WTC11 (cell line): ENCODE measurements at regions not wholly inside any gene's neighbourhood (a gene's known extent, or its start where the extent isn't known, plus 50 kb on each side); places are given as distances from the start of the nearest gene placed in this dataset.

Source experiments
- ATAC-seq: fragments of 200-7000 bp; cut with Tn5 transposase; 2 replicates; pipeline ENCODE4 v1.10.0; 2021; ENCODE audit warnings: mild to moderate bottlenecking, moderate library complexity
- CTCF ChIA-PET: fragments of 300-600 bp; sonication (Branson Sonifier 250); formaldehyde crosslinking; loops from one replicate; lab custom pipeline; 2021; ENCODE audit warnings: antibody characterized with exemption; lab: Charles Lee
- POLR2A ChIA-PET: fragments of 350-600 bp; sonication (Branson Sonifier 250); formaldehyde crosslinking; loops from one replicate; lab custom pipeline; 2021; ENCODE audit warnings: antibody characterized with exemption; lab: Charles Lee
- DNase-seq: peaks from one replicate; pipeline ENCODE4 v3.0.0; 2021; ENCODE audit warnings: low spot score
- H3K27ac Mint-ChIP-seq: 2 replicates; pipeline ENCODE4 v1.8.0; 2021; ENCODE audit warnings: mixed read lengths
- H3K27me3 Mint-ChIP-seq: 2 replicates; pipeline ENCODE4 v1.8.0; 2021; ENCODE audit warnings: low read depth, mild to moderate bottlenecking, moderate library complexity, mixed read lengths
- H3K36me3 Mint-ChIP-seq: 2 replicates; pipeline ENCODE4 v1.8.0; 2021; ENCODE audit warnings: mixed read lengths
- H3K4me1 Mint-ChIP-seq: 2 replicates; pipeline ENCODE4 v1.8.0; 2022; ENCODE audit warnings: mixed read lengths
- H3K4me3 Mint-ChIP-seq: 2 replicates; pipeline ENCODE4 v1.8.0; 2021; ENCODE audit warnings: mild to moderate bottlenecking, moderate library complexity, mixed read lengths
- H3K9me3 Mint-ChIP-seq: 2 replicates; pipeline ENCODE4 v1.8.0; 2021; ENCODE audit warnings: mixed read lengths
- AR ChIP-seq: fragments of 250-450 bp; sonication (Bioruptor Pico); IDR thresholded peaks from 2 replicates; pipeline ENCODE4 v1.9.0; 2021; ENCODE audit warnings: mild to moderate bottlenecking
- ATF2 ChIP-seq: sonication (generic); formaldehyde crosslinking; IDR thresholded peaks from 2 replicates; pipeline ENCODE4 v1.8.1; 2022; ENCODE audit warnings: low read depth, missing genetic modification reagents, borderline replicate concordance
- GRHL2 ChIP-seq: fragments of 250-450 bp; sonication (Bioruptor Pico); IDR thresholded peaks from 2 replicates; pipeline ENCODE4 v1.8.0; 2022; ENCODE audit warnings: mild to moderate bottlenecking, moderate library complexity; ENCODE audit not compliant: insufficient replicate concordance, severe bottlenecking
- IRF2 ChIP-seq: sonication (generic); formaldehyde crosslinking; IDR thresholded peaks from 2 replicates; pipeline ENCODE4 v1.8.0; 2022; ENCODE audit warnings: low read depth, missing genetic modification reagents, borderline replicate concordance
- JAZF1 ChIP-seq: fragments of 250-450 bp; sonication (Bioruptor Pico); IDR thresholded peaks from 2 replicates; pipeline ENCODE4 v1.9.0; 2021; ENCODE audit warnings: moderate library complexity, mild to moderate bottlenecking, inconsistent platforms
- KAT7 ChIP-seq: sonication (generic); formaldehyde crosslinking; IDR thresholded peaks from 2 replicates; pipeline ENCODE4 v1.8.1; 2023; ENCODE audit warnings: missing genetic modification reagents, mild to moderate bottlenecking, borderline replicate concordance
- MAX ChIP-seq: sonication (generic); formaldehyde crosslinking; IDR thresholded peaks from 2 replicates; pipeline ENCODE4 v1.8.0; 2022; ENCODE audit warnings: mild to moderate bottlenecking, missing genetic modification reagents
- TCF7 ChIP-seq: sonication (generic); formaldehyde crosslinking; IDR thresholded peaks from 2 replicates; pipeline ENCODE4 v1.8.0; 2022; ENCODE audit warnings: mild to moderate bottlenecking, low read depth, missing genetic modification reagents, moderate library complexity
- ZNF263 ChIP-seq: sonication (generic); formaldehyde crosslinking; IDR thresholded peaks from 2 replicates; pipeline ENCODE4 v1.8.1; 2022; ENCODE audit warnings: low read depth, mild to moderate bottlenecking, moderate library complexity, missing genetic modification reagents
- TF ChIP-seq, protein P1 (sequence below): sonication (generic); formaldehyde crosslinking; IDR thresholded peaks from 2 replicates; pipeline ENCODE4 v1.8.1; 2022; ENCODE audit warnings: low read depth, mild to moderate bottlenecking, moderate library complexity, missing genetic modification reagents, borderline replicate concordance
- TF ChIP-seq, protein P2 (sequence below): fragments of 250-450 bp; sonication (Bioruptor Pico); IDR thresholded peaks from 2 replicates; pipeline ENCODE4 v1.9.0; 2021; ENCODE audit warnings: mild to moderate bottlenecking
- TF ChIP-seq, protein P3 (sequence below): fragments of 250-450 bp; sonication (Bioruptor Pico); conservative IDR thresholded peaks from 2 replicates; pipeline ENCODE4 v1.9.0; 2021; ENCODE audit warnings: mild to moderate bottlenecking
- TF ChIP-seq, protein P4 (sequence below): sonication (generic); formaldehyde crosslinking; IDR thresholded peaks from 2 replicates; pipeline ENCODE4 v1.8.1; 2023; ENCODE audit warnings: mild to moderate bottlenecking, missing genetic modification reagents
- TF ChIP-seq, protein P5 (sequence below): sonication (generic); formaldehyde crosslinking; IDR thresholded peaks from 2 replicates; pipeline ENCODE4 v1.8.1; 2023; ENCODE audit warnings: mild to moderate bottlenecking, moderate library complexity, missing genetic modification reagents
- TF ChIP-seq, protein P6 (sequence below): sonication (generic); formaldehyde crosslinking; IDR thresholded peaks from 2 replicates; pipeline ENCODE4 v1.8.0; 2022; ENCODE audit warnings: missing genetic modification reagents
- TF ChIP-seq, protein P7 (sequence below): sonication (generic); formaldehyde crosslinking; conservative IDR thresholded peaks from 2 replicates; pipeline ENCODE4 v1.8.1; 2022; ENCODE audit warnings: mild to moderate bottlenecking, missing genetic modification reagents

DNA sequence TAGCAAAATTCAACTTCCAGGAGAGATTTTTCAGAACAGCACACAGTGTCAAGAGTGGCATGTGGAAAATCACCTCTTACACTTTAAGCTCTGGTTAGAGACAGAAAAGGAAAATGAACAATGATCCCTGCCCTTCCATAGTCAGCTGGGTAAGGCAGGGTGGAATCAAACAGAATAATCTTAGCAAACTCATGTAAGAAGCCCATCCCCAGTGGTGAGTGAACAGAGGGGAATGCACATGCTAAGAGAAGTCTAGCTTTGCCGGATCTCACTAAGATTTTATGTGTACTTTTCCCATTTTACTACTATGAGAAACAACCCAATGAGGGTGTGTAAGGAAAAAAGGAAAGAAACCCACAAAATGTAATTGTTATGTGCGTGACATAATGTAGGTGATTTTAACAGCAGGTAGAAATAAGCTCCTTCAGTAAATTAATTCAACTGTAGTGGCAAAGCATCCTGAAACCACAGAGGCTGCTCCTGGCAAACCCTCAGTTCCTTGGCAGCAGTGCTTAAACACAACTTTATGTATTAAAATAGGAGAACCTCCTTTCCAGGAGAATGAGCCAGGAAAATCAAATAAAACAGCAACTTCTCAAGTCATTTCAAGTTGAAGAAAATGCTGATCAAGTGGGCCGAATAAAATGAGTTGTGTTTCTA lies 366.0 kb upstream of the TRPC7 start:
- POLR2A ChIA-PET, result no interaction called here
- no peaks in the 10 kb centered on the region for H3K27me3 Mint-ChIP-seq
- H3K4me3 Mint-ChIP-seq, result no peak overlapping the region
- peaks cover 8% of the 10 kb centered on the region for H3K9me3 Mint-ChIP-seq
- TF ChIP-seq TCF7 (CRISPR knock-in tag), result no peak
- TF ChIP-seq, protein P1, sequence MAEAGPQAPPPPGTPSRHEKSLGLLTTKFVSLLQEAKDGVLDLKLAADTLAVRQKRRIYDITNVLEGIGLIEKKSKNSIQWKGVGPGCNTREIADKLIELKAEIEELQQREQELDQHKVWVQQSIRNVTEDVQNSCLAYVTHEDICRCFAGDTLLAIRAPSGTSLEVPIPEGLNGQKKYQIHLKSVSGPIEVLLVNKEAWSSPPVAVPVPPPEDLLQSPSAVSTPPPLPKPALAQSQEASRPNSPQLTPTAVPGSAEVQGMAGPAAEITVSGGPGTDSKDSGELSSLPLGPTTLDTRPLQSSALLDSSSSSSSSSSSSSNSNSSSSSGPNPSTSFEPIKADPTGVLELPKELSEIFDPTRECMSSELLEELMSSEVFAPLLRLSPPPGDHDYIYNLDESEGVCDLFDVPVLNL (CRISPR knock-in tag), result no peak
- TF ChIP-seq KAT7 (CRISPR knock-in tag), result no peak
- TF ChIP-seq AR (CRISPR knock-in tag), result no peak
- TF ChIP-seq, protein P2, sequence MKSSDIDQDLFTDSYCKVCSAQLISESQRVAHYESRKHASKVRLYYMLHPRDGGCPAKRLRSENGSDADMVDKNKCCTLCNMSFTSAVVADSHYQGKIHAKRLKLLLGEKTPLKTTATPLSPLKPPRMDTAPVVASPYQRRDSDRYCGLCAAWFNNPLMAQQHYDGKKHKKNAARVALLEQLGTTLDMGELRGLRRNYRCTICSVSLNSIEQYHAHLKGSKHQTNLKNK (CRISPR knock-in tag), result no peak
- TF ChIP-seq, protein P3, sequence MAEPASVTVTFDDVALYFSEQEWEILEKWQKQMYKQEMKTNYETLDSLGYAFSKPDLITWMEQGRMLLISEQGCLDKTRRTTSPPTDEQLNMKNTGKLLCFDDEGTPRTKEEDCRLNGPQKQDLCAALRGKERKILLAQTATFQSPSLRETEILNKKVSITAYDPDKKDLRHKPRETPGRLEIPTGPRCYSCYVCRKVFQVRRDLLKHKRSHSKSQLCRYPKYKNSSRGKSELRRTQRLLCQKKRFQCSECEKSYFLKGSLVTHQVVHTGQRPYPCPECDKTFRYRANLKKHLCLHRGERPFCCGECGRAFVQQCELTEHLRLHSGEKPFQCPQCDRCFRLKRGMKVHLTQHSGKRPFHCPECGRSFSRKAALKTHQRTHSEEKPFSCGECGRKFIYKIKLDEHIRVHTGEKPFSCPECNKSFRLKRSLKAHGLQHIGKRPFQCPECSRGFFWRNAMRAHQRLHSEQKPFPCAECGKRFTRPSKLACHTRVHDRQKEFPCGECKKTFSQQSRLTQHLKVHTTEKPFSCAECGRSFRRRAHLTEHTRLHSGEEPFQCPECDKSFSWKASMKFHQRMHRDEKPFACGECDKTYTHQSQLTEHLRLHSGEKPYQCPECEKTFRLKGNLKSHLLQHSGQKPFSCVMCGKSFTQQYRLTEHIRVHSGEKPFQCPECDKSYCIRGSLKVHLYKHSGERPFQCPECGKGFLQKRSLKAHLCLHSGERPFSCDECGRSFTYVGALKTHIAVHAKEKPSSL (CRISPR knock-in tag), result no peak
- TF ChIP-seq ATF2 (CRISPR knock-in tag), result no peak
- TF ChIP-seq JAZF1 (CRISPR knock-in tag), result no peak
- TF ChIP-seq, all 79 proteins: peak for 0
- Mint-ChIP-seq H3K4me1 (peaks cover 27% of the 10 kb centered on the region), H3K27ac (no peak overlapping the region), H3K36me3 (peaks cover 10% of the 10 kb centered on the region)
- DNase-seq, result no peak
- ATAC-seq, result no peak
- CTCF ChIA-PET, result no interaction called here

DNA sequence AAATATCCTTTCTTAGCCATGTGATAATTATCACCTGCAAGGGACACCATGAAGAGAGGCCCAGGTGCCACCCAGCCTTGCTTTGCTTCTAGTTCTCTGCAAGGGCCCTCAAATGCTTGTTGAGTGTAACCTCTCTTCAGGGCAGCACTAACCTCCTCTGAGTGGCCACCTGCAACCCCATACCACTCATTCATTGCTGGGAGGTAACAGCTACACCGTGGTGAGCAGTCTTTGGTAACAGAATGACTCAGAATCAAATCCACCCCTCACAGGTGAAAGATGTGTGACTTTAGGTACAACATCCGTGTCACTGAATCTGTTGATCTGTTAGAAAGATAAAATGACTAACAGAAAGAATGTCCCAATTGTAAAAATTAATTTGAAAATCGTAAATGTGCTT lies 365.1 kb upstream of the TRPC7 start:
- no peak overlapping the region for H3K4me3 Mint-ChIP-seq
- peaks cover 17% of the 10 kb centered on the region for H3K4me1 Mint-ChIP-seq
- H3K27me3 Mint-ChIP-seq, result no peaks in the 10 kb centered on the region
- H3K9me3 Mint-ChIP-seq, result peaks cover 8% of the 10 kb centered on the region
- no peak overlapping the region; the same call in 1 of the 2 replicates for H3K27ac Mint-ChIP-seq
- CTCF ChIA-PET, result no interaction called here
- DNase-seq, result no peak
- peaks cover 10% of the 10 kb centered on the region for H3K36me3 Mint-ChIP-seq
- POLR2A ChIA-PET, result no interaction called here
- peak; percentile 34; the same call in 1 of the 2 replicates for ATAC-seq
- no peak for TF ChIP-seq IRF2 (CRISPR knock-in tag)
- TF ChIP-seq, protein P4, sequence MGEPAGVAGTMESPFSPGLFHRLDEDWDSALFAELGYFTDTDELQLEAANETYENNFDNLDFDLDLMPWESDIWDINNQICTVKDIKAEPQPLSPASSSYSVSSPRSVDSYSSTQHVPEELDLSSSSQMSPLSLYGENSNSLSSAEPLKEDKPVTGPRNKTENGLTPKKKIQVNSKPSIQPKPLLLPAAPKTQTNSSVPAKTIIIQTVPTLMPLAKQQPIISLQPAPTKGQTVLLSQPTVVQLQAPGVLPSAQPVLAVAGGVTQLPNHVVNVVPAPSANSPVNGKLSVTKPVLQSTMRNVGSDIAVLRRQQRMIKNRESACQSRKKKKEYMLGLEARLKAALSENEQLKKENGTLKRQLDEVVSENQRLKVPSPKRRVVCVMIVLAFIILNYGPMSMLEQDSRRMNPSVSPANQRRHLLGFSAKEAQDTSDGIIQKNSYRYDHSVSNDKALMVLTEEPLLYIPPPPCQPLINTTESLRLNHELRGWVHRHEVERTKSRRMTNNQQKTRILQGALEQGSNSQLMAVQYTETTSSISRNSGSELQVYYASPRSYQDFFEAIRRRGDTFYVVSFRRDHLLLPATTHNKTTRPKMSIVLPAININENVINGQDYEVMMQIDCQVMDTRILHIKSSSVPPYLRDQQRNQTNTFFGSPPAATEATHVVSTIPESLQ (CRISPR knock-in tag), result no peak
- no peak for TF ChIP-seq MAX (CRISPR knock-in tag)
- no peak for TF ChIP-seq ZNF263 (CRISPR knock-in tag)
- TF ChIP-seq, protein P5, sequence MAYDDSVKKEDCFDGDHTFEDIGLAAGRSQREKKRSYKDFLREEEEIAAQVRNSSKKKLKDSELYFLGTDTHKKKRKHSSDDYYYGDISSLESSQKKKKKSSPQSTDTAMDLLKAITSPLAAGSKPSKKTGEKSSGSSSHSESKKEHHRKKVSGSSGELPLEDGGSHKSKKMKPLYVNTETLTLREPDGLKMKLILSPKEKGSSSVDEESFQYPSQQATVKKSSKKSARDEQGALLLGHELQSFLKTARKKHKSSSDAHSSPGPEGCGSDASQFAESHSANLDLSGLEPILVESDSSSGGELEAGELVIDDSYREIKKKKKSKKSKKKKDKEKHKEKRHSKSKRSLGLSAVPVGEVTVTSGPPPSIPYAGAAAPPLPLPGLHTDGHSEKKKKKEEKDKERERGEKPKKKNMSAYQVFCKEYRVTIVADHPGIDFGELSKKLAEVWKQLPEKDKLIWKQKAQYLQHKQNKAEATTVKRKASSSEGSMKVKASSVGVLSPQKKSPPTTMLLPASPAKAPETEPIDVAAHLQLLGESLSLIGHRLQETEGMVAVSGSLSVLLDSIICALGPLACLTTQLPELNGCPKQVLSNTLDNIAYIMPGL (CRISPR knock-in tag), result no peak
- TF ChIP-seq, protein P6, sequence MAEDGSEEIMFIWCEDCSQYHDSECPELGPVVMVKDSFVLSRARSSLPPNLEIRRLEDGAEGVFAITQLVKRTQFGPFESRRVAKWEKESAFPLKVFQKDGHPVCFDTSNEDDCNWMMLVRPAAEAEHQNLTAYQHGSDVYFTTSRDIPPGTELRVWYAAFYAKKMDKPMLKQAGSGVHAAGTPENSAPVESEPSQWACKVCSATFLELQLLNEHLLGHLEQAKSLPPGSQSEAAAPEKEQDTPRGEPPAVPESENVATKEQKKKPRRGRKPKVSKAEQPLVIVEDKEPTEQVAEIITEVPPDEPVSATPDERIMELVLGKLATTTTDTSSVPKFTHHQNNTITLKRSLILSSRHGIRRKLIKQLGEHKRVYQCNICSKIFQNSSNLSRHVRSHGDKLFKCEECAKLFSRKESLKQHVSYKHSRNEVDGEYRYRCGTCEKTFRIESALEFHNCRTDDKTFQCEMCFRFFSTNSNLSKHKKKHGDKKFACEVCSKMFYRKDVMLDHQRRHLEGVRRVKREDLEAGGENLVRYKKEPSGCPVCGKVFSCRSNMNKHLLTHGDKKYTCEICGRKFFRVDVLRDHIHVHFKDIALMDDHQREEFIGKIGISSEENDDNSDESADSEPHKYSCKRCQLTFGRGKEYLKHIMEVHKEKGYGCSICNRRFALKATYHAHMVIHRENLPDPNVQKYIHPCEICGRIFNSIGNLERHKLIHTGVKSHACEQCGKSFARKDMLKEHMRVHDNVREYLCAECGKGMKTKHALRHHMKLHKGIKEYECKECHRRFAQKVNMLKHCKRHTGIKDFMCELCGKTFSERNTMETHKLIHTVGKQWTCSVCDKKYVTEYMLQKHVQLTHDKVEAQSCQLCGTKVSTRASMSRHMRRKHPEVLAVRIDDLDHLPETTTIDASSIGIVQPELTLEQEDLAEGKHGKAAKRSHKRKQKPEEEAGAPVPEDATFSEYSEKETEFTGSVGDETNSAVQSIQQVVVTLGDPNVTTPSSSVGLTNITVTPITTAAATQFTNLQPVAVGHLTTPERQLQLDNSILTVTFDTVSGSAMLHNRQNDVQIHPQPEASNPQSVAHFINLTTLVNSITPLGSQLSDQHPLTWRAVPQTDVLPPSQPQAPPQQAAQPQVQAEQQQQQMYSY (CRISPR knock-in tag), result no peak
- no peak for TF ChIP-seq GRHL2 (CRISPR knock-in tag)
- TF ChIP-seq, protein P7, sequence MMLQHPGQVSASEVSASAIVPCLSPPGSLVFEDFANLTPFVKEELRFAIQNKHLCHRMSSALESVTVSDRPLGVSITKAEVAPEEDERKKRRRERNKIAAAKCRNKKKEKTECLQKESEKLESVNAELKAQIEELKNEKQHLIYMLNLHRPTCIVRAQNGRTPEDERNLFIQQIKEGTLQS (CRISPR knock-in tag), result no peak
